Neural cell (in vitro differentiated cells): ENCODE measurements at regions not wholly inside any gene's neighbourhood (a gene's known extent, or its start where the extent isn't known, plus 50 kb on each side); places are given as distances from the start of the nearest gene placed in this dataset.

Experiments used
- H2AFZ ChIP-seq: fragments of 200-600, 300-800 bp; sonication (generic), shearing (Covaris generic); 2 replicates; pipeline ENCODE4 v1.6.0; 2014; ENCODE audit warnings: low read depth, mild to moderate bottlenecking, antibody characterized with exemption, low read length, moderate library complexity
- H3F3A ChIP-seq: fragments of 200-600 bp; shearing (Covaris generic); 2 replicates; pipeline ENCODE4 v1.6.1; 2016; ENCODE audit warnings: mild to moderate bottlenecking, moderate library complexity, mixed read lengths, antibody characterized with exemption, low read length; ENCODE audit not compliant: insufficient read depth, poor library complexity, severe bottlenecking
- H3K27ac ChIP-seq: fragments of 200-600, 300-800 bp; sonication (generic), shearing (Covaris generic); 2 replicates; pipeline ENCODE4 v1.5.1; 2014; ENCODE audit warnings: mild to moderate bottlenecking, low read length, moderate library complexity
- H3K27me3 ChIP-seq: fragments of 300-800, 200-600 bp; sonication (generic), shearing (Covaris generic); 2 replicates; pipeline ENCODE4 v1.6.0; 2014; ENCODE audit warnings: mild to moderate bottlenecking, low read depth, low read length, moderate library complexity; ENCODE audit not compliant: insufficient read depth
- H3K36me3 ChIP-seq: fragments of 300-800, 200-600 bp; sonication (generic), shearing (Covaris generic); 2 replicates; pipeline ENCODE4 v1.5.1; 2014; ENCODE audit warnings: mild to moderate bottlenecking, antibody characterized with exemption, low read length, moderate library complexity; ENCODE audit not compliant: insufficient read depth
- H3K4me2 ChIP-seq: fragments of 300-800, 200-600 bp; sonication (generic), shearing (Covaris generic); 2 replicates; pipeline ENCODE4 v1.6.0; 2014; ENCODE audit warnings: mild to moderate bottlenecking, low read length
- H3K4me3 ChIP-seq: fragments of 300-800, 200-600 bp; sonication (generic), shearing (Covaris generic); 2 replicates; pipeline ENCODE4 v1.5.1; 2014; ENCODE audit warnings: mild to moderate bottlenecking, low read length, moderate library complexity
- H3K79me2 ChIP-seq: fragments of 200-600 bp; shearing (Covaris generic); replicated peaks from 2 replicates; pipeline ENCODE4 v1.6.0; 2014; ENCODE audit warnings: mild to moderate bottlenecking, low read length, moderate library complexity; ENCODE audit not compliant: insufficient read depth
- H3K9ac ChIP-seq: fragments of 300-800, 200-600 bp; sonication (generic), shearing (Covaris generic); 2 replicates; pipeline ENCODE4 v1.6.1; 2016; ENCODE audit warnings: mild to moderate bottlenecking, low read length, mixed read lengths
- H3K9me2 ChIP-seq: fragments of 200-600 bp; shearing (Covaris generic); 2 replicates; pipeline ENCODE4 v1.6.1; 2016; ENCODE audit warnings: mild to moderate bottlenecking, low read length, mixed read lengths; ENCODE audit not compliant: insufficient read depth
- H3K9me3 ChIP-seq: fragments of 200-600, 300-800 bp; sonication (generic), shearing (Covaris generic); 2 replicates; pipeline ENCODE4 v1.6.1; 2016; ENCODE audit warnings: mild to moderate bottlenecking, mixed run types, low read length, moderate library complexity, mixed read lengths
- H4K20me1 ChIP-seq: fragments of 200-600 bp; shearing (Covaris generic); 2 replicates; pipeline ENCODE4 v1.6.1; 2016; ENCODE audit warnings: mild to moderate bottlenecking, mixed run types; ENCODE audit not compliant: insufficient read depth
- EP300 ChIP-seq: fragments of 450-650 bp; conservative IDR thresholded peaks from 2 replicates; pipeline ENCODE4 v1.6.1; 2014; ENCODE audit warnings: antibody characterized with exemption, mild to moderate bottlenecking, moderate library complexity; ENCODE audit not compliant: poor library complexity, severe bottlenecking
- EZH2 ChIP-seq: fragments of 200-600, 300-800 bp; shearing (Covaris generic), sonication (generic); IDR thresholded peaks from 2 replicates; pipeline ENCODE4 v1.6.1; 2014; ENCODE audit warnings: antibody characterized with exemption, low read length, borderline replicate concordance, mild to moderate bottlenecking; ENCODE audit not compliant: insufficient read depth, poor library complexity, severe bottlenecking
- MXI1 ChIP-seq: fragments of 450-650 bp; conservative IDR thresholded peaks from 2 replicates; pipeline ENCODE4 v1.6.1; 2014; ENCODE audit warnings: antibody characterized with exemption, mild to moderate bottlenecking; ENCODE audit not compliant: poor library complexity, severe bottlenecking
- POLR2AphosphoS5 ChIP-seq: IDR thresholded peaks from 2 replicates; pipeline ENCODE4 v1.6.1; 2012
- RAD21 ChIP-seq: fragments of 450-650 bp; conservative IDR thresholded peaks from 2 replicates; pipeline ENCODE4 v1.6.1; 2014; ENCODE audit warnings: antibody characterized with exemption, mild to moderate bottlenecking, moderate library complexity
- SMC3 ChIP-seq: fragments of 450-650 bp; conservative IDR thresholded peaks from 2 replicates; pipeline ENCODE4 v1.6.1; 2014; ENCODE audit warnings: antibody characterized with exemption, mild to moderate bottlenecking, moderate library complexity; ENCODE audit not compliant: poor library complexity
- TAF1 ChIP-seq: IDR thresholded peaks from 2 replicates; pipeline ENCODE4 v1.6.1; 2012; ENCODE audit warnings: low read depth
- TF ChIP-seq, protein P1 (sequence below): fragments of 450-650 bp; IDR thresholded peaks from 2 replicates; pipeline ENCODE4 v1.5.1; 2014; ENCODE audit warnings: antibody characterized with exemption, mild to moderate bottlenecking, moderate library complexity; ENCODE audit not compliant: poor library complexity, severe bottlenecking
- TF ChIP-seq, protein P2 (sequence below): IDR thresholded peaks from 2 replicates; pipeline ENCODE4 v1.6.1; 2012; ENCODE audit warnings: borderline replicate concordance

DNA sequence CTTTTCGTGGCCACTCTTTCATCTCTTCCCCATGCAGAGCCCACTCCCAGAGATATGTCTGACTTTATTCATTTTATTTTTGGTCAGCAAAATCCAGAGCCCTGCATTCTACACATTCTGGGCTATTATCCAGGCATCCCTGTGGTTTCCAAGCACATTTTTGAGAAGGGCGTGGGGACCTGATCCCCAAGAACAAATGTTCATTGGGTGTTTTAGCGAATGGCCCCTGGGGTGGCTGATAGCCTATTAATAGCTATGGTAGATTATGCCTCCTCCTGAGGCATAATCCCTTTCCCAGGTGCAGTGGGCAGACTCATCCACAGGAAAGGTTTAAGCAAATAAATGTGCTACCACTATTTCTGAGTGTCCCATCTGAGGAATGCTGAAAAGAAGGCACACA lies 511.8 kb upstream of the USP24 start:
- Histone ChIP-seq H3K27me3 (no peaks in the 10 kb centered on the region), H3K79me2 (no peaks in the 10 kb centered on the region), H3K9ac (no peak overlapping the region), H3K9me2 (no peaks in the 10 kb centered on the region), H3K9me3 (no peaks in the 10 kb centered on the region), H4K20me1 (no peaks in the 10 kb centered on the region), H3F3A (no peaks in the 10 kb centered on the region), H3K36me3 (no peaks in the 10 kb centered on the region), H3K27ac (no peak overlapping the region), H3K4me2 (no peak overlapping the region), H2AFZ (no peak overlapping the region), H3K4me3 (no peak overlapping the region)
- TF ChIP-seq, protein P1, sequence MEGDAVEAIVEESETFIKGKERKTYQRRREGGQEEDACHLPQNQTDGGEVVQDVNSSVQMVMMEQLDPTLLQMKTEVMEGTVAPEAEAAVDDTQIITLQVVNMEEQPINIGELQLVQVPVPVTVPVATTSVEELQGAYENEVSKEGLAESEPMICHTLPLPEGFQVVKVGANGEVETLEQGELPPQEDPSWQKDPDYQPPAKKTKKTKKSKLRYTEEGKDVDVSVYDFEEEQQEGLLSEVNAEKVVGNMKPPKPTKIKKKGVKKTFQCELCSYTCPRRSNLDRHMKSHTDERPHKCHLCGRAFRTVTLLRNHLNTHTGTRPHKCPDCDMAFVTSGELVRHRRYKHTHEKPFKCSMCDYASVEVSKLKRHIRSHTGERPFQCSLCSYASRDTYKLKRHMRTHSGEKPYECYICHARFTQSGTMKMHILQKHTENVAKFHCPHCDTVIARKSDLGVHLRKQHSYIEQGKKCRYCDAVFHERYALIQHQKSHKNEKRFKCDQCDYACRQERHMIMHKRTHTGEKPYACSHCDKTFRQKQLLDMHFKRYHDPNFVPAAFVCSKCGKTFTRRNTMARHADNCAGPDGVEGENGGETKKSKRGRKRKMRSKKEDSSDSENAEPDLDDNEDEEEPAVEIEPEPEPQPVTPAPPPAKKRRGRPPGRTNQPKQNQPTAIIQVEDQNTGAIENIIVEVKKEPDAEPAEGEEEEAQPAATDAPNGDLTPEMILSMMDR = no peak
- TF ChIP-seq MXI1 (no peak), SMC3 (no peak), EZH2 (no peak), TAF1 (no peak), EP300 (no peak), RAD21 (no peak), POLR2AphosphoS5 (no peak)
- TF ChIP-seq, protein P2, sequence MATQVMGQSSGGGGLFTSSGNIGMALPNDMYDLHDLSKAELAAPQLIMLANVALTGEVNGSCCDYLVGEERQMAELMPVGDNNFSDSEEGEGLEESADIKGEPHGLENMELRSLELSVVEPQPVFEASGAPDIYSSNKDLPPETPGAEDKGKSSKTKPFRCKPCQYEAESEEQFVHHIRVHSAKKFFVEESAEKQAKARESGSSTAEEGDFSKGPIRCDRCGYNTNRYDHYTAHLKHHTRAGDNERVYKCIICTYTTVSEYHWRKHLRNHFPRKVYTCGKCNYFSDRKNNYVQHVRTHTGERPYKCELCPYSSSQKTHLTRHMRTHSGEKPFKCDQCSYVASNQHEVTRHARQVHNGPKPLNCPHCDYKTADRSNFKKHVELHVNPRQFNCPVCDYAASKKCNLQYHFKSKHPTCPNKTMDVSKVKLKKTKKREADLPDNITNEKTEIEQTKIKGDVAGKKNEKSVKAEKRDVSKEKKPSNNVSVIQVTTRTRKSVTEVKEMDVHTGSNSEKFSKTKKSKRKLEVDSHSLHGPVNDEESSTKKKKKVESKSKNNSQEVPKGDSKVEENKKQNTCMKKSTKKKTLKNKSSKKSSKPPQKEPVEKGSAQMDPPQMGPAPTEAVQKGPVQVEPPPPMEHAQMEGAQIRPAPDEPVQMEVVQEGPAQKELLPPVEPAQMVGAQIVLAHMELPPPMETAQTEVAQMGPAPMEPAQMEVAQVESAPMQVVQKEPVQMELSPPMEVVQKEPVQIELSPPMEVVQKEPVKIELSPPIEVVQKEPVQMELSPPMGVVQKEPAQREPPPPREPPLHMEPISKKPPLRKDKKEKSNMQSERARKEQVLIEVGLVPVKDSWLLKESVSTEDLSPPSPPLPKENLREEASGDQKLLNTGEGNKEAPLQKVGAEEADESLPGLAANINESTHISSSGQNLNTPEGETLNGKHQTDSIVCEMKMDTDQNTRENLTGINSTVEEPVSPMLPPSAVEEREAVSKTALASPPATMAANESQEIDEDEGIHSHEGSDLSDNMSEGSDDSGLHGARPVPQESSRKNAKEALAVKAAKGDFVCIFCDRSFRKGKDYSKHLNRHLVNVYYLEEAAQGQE = no peak

DNA sequence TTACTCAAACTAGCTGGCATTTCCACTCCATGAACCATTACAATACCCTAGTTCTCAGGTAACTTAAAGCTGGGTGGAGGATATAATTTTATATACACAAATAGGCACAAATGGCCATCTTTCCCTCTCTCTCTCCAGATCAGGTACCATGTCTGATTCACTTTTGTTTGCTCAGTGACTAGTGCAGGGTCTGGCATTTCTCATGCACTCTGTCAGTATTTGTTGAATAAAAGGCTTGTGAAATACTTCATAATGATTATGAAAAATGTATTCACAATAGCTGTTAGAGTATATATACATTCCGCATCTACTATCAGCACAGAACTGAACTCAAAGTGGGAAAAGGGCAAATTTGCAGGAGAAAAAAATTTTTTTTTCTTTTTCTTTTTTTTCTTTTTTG lies 510.2 kb upstream of the USP24 start:
- Histone ChIP-seq H3K4me3 (no peak overlapping the region), H3K27me3 (no peaks in the 10 kb centered on the region), H2AFZ (no peak overlapping the region), H3F3A (no peaks in the 10 kb centered on the region), H3K9me3 (no peaks in the 10 kb centered on the region), H3K79me2 (no peaks in the 10 kb centered on the region), H3K9me2 (no peaks in the 10 kb centered on the region), H3K36me3 (no peaks in the 10 kb centered on the region), H3K27ac (no peak overlapping the region), H3K4me2 (no peak overlapping the region), H4K20me1 (no peaks in the 10 kb centered on the region), H3K9ac (no peak overlapping the region)
- TF ChIP-seq RAD21 (no peak), MXI1 (no peak), POLR2AphosphoS5 (no peak), EZH2 (no peak), SMC3 (no peak), EP300 (no peak), TAF1 (no peak)
- TF ChIP-seq, protein P2 = no peak
- TF ChIP-seq, protein P1 = no peak
